Nephron (organoid): ENCODE measurements at regions not wholly inside any gene's neighbourhood (a gene's known extent, or its start where the extent isn't known, plus 50 kb on each side); places are given as distances from the start of the nearest gene placed in this dataset.

ENCODE experiments used
- H3K27ac Mint-ChIP-seq, 3 experiments: 2 replicates each; pipeline ENCODE4 v1.8.0; 2020; ENCODE audit warnings: mixed read lengths in 3 of 3, mild to moderate bottlenecking in 2 of 3, moderate library complexity in 1 of 3
- H3K27me3 Mint-ChIP-seq: 2 replicates; pipeline ENCODE4 v1.8.0; 2021; ENCODE audit warnings: low read depth, mild to moderate bottlenecking, moderate library complexity, mixed read lengths
- H3K36me3 Mint-ChIP-seq: 2 replicates; pipeline ENCODE4 v1.8.0; 2020; ENCODE audit warnings: low read depth, mixed read lengths
- H3K4me1 Mint-ChIP-seq: 2 replicates; pipeline ENCODE4 v1.8.0; 2020; ENCODE audit warnings: mixed read lengths
- H3K4me3 Mint-ChIP-seq, 3 experiments: 2 replicates each; pipeline ENCODE4 v1.8.0; 2020; ENCODE audit warnings: mild to moderate bottlenecking in 3 of 3, mixed read lengths in 3 of 3, moderate library complexity in 2 of 3
- H3K9me3 Mint-ChIP-seq: 2 replicates; pipeline ENCODE4 v1.8.0; 2020; ENCODE audit warnings: mixed read lengths
- CTCF ChIP-seq, 3 experiments: fragments of 200-600 bp; sonication (generic); IDR thresholded peaks; one replicate each; pipeline ENCODE4 v1.5.0; 2021; ENCODE audit warnings: antibody characterized with exemption in 3 of 3; ENCODE audit not compliant: unreplicated experiment in 3 of 3

- H3K36me3 Mint-ChIP-seq = no peaks in the 10 kb centered on the region
- no peak for TF ChIP-seq CTCF (IDR thresholded peaks at IDR 0.05; ENCODE audit: unreplicated experiment in 3 of 3)
- H3K4me1 Mint-ChIP-seq = no peaks in the 10 kb centered on the region
- no peak overlapping the region for H3K4me3 Mint-ChIP-seq
- peaks cover 4% of the 10 kb centered on the region for H3K9me3 Mint-ChIP-seq
- H3K27ac Mint-ChIP-seq = no peak overlapping the region
- no peaks in the 10 kb centered on the region for H3K27me3 Mint-ChIP-seq
These were observed 178.3 kb downstream of the CAVIN4 start for GRCh38 chr9:100756217-100756616.

- no peaks in the 10 kb centered on the region for H3K27me3 Mint-ChIP-seq
- TF ChIP-seq CTCF (IDR thresholded peaks at IDR 0.05; ENCODE audit: unreplicated experiment in 3 of 3) = no peak
- H3K4me3 Mint-ChIP-seq = no peak overlapping the region
- peaks cover 7% of the 10 kb centered on the region for H3K9me3 Mint-ChIP-seq
- no peak overlapping the region for H3K27ac Mint-ChIP-seq
- H3K4me1 Mint-ChIP-seq = no peaks in the 10 kb centered on the region
- no peaks in the 10 kb centered on the region for H3K36me3 Mint-ChIP-seq
These were observed 181.3 kb downstream of the CAVIN4 start for GRCh38 chr9:100759215-100759614.

- peaks cover 7% of the 10 kb centered on the region for H3K9me3 Mint-ChIP-seq
- H3K4me3 Mint-ChIP-seq = no peak overlapping the region
- TF ChIP-seq CTCF (IDR thresholded peaks at IDR 0.05; ENCODE audit: unreplicated experiment in 3 of 3) = no peak
- H3K27me3 Mint-ChIP-seq = no peaks in the 10 kb centered on the region
- no peak overlapping the region for H3K27ac Mint-ChIP-seq
- no peaks in the 10 kb centered on the region for H3K36me3 Mint-ChIP-seq
- no peaks in the 10 kb centered on the region for H3K4me1 Mint-ChIP-seq
These were observed 183.5 kb downstream of the CAVIN4 start for GRCh38 chr9:100761276-100761802.

GRCh38 chr9:100774326-100774725 is 196.4 kb downstream of the CAVIN4 start:
- H3K27ac Mint-ChIP-seq = no peak overlapping the region
- H3K36me3 Mint-ChIP-seq = no peaks in the 10 kb centered on the region
- no peaks in the 10 kb centered on the region for H3K9me3 Mint-ChIP-seq
- H3K4me3 Mint-ChIP-seq = no peak overlapping the region
- H3K4me1 Mint-ChIP-seq = no peaks in the 10 kb centered on the region
- no peak for TF ChIP-seq CTCF (IDR thresholded peaks at IDR 0.05; ENCODE audit: unreplicated experiment in 3 of 3)
- H3K27me3 Mint-ChIP-seq = no peaks in the 10 kb centered on the region

GRCh38 chr9:100774962-100775361 is 197.1 kb downstream of the CAVIN4 start:
- no peak overlapping the region for H3K27ac Mint-ChIP-seq
- H3K27me3 Mint-ChIP-seq = no peaks in the 10 kb centered on the region
- no peak overlapping the region for H3K4me3 Mint-ChIP-seq
- no peaks in the 10 kb centered on the region for H3K36me3 Mint-ChIP-seq
- no peak for TF ChIP-seq CTCF (IDR thresholded peaks at IDR 0.05; ENCODE audit: unreplicated experiment in 3 of 3)
- no peaks in the 10 kb centered on the region for H3K4me1 Mint-ChIP-seq
- no peaks in the 10 kb centered on the region for H3K9me3 Mint-ChIP-seq

- no peaks in the 10 kb centered on the region for H3K27me3 Mint-ChIP-seq
- H3K27ac Mint-ChIP-seq = no peak overlapping the region
- no peaks in the 10 kb centered on the region for H3K36me3 Mint-ChIP-seq
- H3K4me1 Mint-ChIP-seq = no peaks in the 10 kb centered on the region
- TF ChIP-seq CTCF (IDR thresholded peaks at IDR 0.05; ENCODE audit: unreplicated experiment in 3 of 3) = no peak
- no peak overlapping the region for H3K4me3 Mint-ChIP-seq
- H3K9me3 Mint-ChIP-seq = no peaks in the 10 kb centered on the region
These were observed 198.0 kb downstream of the CAVIN4 start for GRCh38 chr9:100775912-100776311.
